Neural cell (in vitro differentiated cells): ENCODE measurements at regions not wholly inside any gene's neighbourhood (a gene's known extent, or its start where the extent isn't known, plus 50 kb on each side); places are given as distances from the start of the nearest gene placed in this dataset.

Experiments
- H2AFZ ChIP-seq: fragments of 200-600, 300-800 bp; sonication (generic), shearing (Covaris generic); 2 replicates; pipeline ENCODE4 v1.6.0; 2014; ENCODE audit warnings: low read depth, mild to moderate bottlenecking, antibody characterized with exemption, low read length, moderate library complexity
- H3F3A ChIP-seq: fragments of 200-600 bp; shearing (Covaris generic); 2 replicates; pipeline ENCODE4 v1.6.1; 2016; ENCODE audit warnings: mild to moderate bottlenecking, moderate library complexity, mixed read lengths, antibody characterized with exemption, low read length; ENCODE audit not compliant: insufficient read depth, poor library complexity, severe bottlenecking
- H3K27ac ChIP-seq: fragments of 200-600, 300-800 bp; sonication (generic), shearing (Covaris generic); 2 replicates; pipeline ENCODE4 v1.5.1; 2014; ENCODE audit warnings: mild to moderate bottlenecking, low read length, moderate library complexity
- H3K27me3 ChIP-seq: fragments of 300-800, 200-600 bp; sonication (generic), shearing (Covaris generic); 2 replicates; pipeline ENCODE4 v1.6.0; 2014; ENCODE audit warnings: mild to moderate bottlenecking, low read depth, low read length, moderate library complexity; ENCODE audit not compliant: insufficient read depth
- H3K36me3 ChIP-seq: fragments of 300-800, 200-600 bp; sonication (generic), shearing (Covaris generic); 2 replicates; pipeline ENCODE4 v1.5.1; 2014; ENCODE audit warnings: mild to moderate bottlenecking, antibody characterized with exemption, low read length, moderate library complexity; ENCODE audit not compliant: insufficient read depth
- H3K4me2 ChIP-seq: fragments of 300-800, 200-600 bp; sonication (generic), shearing (Covaris generic); 2 replicates; pipeline ENCODE4 v1.6.0; 2014; ENCODE audit warnings: mild to moderate bottlenecking, low read length
- H3K4me3 ChIP-seq: fragments of 300-800, 200-600 bp; sonication (generic), shearing (Covaris generic); 2 replicates; pipeline ENCODE4 v1.5.1; 2014; ENCODE audit warnings: mild to moderate bottlenecking, low read length, moderate library complexity
- H3K79me2 ChIP-seq: fragments of 200-600 bp; shearing (Covaris generic); replicated peaks from 2 replicates; pipeline ENCODE4 v1.6.0; 2014; ENCODE audit warnings: mild to moderate bottlenecking, low read length, moderate library complexity; ENCODE audit not compliant: insufficient read depth
- H3K9ac ChIP-seq: fragments of 300-800, 200-600 bp; sonication (generic), shearing (Covaris generic); 2 replicates; pipeline ENCODE4 v1.6.1; 2016; ENCODE audit warnings: mild to moderate bottlenecking, low read length, mixed read lengths
- H3K9me2 ChIP-seq: fragments of 200-600 bp; shearing (Covaris generic); 2 replicates; pipeline ENCODE4 v1.6.1; 2016; ENCODE audit warnings: mild to moderate bottlenecking, low read length, mixed read lengths; ENCODE audit not compliant: insufficient read depth
- H3K9me3 ChIP-seq: fragments of 200-600, 300-800 bp; sonication (generic), shearing (Covaris generic); 2 replicates; pipeline ENCODE4 v1.6.1; 2016; ENCODE audit warnings: mild to moderate bottlenecking, mixed run types, low read length, moderate library complexity, mixed read lengths
- H4K20me1 ChIP-seq: fragments of 200-600 bp; shearing (Covaris generic); 2 replicates; pipeline ENCODE4 v1.6.1; 2016; ENCODE audit warnings: mild to moderate bottlenecking, mixed run types; ENCODE audit not compliant: insufficient read depth
- EP300 ChIP-seq: fragments of 450-650 bp; conservative IDR thresholded peaks from 2 replicates; pipeline ENCODE4 v1.6.1; 2014; ENCODE audit warnings: antibody characterized with exemption, mild to moderate bottlenecking, moderate library complexity; ENCODE audit not compliant: poor library complexity, severe bottlenecking
- EZH2 ChIP-seq: fragments of 200-600, 300-800 bp; shearing (Covaris generic), sonication (generic); IDR thresholded peaks from 2 replicates; pipeline ENCODE4 v1.6.1; 2014; ENCODE audit warnings: antibody characterized with exemption, low read length, borderline replicate concordance, mild to moderate bottlenecking; ENCODE audit not compliant: insufficient read depth, poor library complexity, severe bottlenecking
- MXI1 ChIP-seq: fragments of 450-650 bp; conservative IDR thresholded peaks from 2 replicates; pipeline ENCODE4 v1.6.1; 2014; ENCODE audit warnings: antibody characterized with exemption, mild to moderate bottlenecking; ENCODE audit not compliant: poor library complexity, severe bottlenecking
- POLR2AphosphoS5 ChIP-seq: IDR thresholded peaks from 2 replicates; pipeline ENCODE4 v1.6.1; 2012
- RAD21 ChIP-seq: fragments of 450-650 bp; conservative IDR thresholded peaks from 2 replicates; pipeline ENCODE4 v1.6.1; 2014; ENCODE audit warnings: antibody characterized with exemption, mild to moderate bottlenecking, moderate library complexity
- SMC3 ChIP-seq: fragments of 450-650 bp; conservative IDR thresholded peaks from 2 replicates; pipeline ENCODE4 v1.6.1; 2014; ENCODE audit warnings: antibody characterized with exemption, mild to moderate bottlenecking, moderate library complexity; ENCODE audit not compliant: poor library complexity
- TAF1 ChIP-seq: IDR thresholded peaks from 2 replicates; pipeline ENCODE4 v1.6.1; 2012; ENCODE audit warnings: low read depth
- TF ChIP-seq, protein P1 (sequence below): fragments of 450-650 bp; IDR thresholded peaks from 2 replicates; pipeline ENCODE4 v1.5.1; 2014; ENCODE audit warnings: antibody characterized with exemption, mild to moderate bottlenecking, moderate library complexity; ENCODE audit not compliant: poor library complexity, severe bottlenecking
- TF ChIP-seq, protein P2 (sequence below): IDR thresholded peaks from 2 replicates; pipeline ENCODE4 v1.6.1; 2012; ENCODE audit warnings: borderline replicate concordance

DNA sequence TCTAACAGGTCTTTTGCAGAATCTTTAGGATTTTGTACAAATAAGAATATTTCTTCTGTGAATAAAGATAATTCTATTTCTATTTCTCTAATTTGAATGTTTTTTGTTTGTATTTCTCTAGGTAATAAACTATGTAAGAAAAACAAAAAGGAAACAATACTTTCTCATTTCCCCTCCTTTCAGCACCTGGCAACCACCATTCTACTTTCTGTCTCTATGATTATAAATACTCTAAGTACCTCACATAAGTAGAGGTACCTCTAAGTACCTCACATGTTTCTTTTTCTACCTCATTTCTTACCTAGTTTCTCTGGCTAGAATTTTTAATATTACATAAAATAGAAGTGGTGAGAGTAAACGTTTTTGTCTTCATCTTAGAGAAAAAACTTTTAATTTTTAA is 550.0 kb downstream of the EPHA5 start:
- no peak overlapping the region for H3K4me2 ChIP-seq
- H3K79me2 ChIP-seq, result no peaks in the 10 kb centered on the region
- H3K27ac ChIP-seq, result no peak overlapping the region
- no peak overlapping the region for H2AFZ ChIP-seq
- H3K9ac ChIP-seq, result no peak overlapping the region
- no peaks in the 10 kb centered on the region for H3F3A ChIP-seq
- no peak overlapping the region for H3K4me3 ChIP-seq
- no peaks in the 10 kb centered on the region for H3K27me3 ChIP-seq
- no peaks in the 10 kb centered on the region for H3K36me3 ChIP-seq
- no peak for TF ChIP-seq MXI1
- TF ChIP-seq TAF1, result no peak
- no peak for TF ChIP-seq RAD21
- TF ChIP-seq EZH2, result no peak
- TF ChIP-seq SMC3, result no peak
- no peak for TF ChIP-seq POLR2AphosphoS5
- TF ChIP-seq, protein P1, sequence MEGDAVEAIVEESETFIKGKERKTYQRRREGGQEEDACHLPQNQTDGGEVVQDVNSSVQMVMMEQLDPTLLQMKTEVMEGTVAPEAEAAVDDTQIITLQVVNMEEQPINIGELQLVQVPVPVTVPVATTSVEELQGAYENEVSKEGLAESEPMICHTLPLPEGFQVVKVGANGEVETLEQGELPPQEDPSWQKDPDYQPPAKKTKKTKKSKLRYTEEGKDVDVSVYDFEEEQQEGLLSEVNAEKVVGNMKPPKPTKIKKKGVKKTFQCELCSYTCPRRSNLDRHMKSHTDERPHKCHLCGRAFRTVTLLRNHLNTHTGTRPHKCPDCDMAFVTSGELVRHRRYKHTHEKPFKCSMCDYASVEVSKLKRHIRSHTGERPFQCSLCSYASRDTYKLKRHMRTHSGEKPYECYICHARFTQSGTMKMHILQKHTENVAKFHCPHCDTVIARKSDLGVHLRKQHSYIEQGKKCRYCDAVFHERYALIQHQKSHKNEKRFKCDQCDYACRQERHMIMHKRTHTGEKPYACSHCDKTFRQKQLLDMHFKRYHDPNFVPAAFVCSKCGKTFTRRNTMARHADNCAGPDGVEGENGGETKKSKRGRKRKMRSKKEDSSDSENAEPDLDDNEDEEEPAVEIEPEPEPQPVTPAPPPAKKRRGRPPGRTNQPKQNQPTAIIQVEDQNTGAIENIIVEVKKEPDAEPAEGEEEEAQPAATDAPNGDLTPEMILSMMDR, result no peak
- TF ChIP-seq, protein P2, sequence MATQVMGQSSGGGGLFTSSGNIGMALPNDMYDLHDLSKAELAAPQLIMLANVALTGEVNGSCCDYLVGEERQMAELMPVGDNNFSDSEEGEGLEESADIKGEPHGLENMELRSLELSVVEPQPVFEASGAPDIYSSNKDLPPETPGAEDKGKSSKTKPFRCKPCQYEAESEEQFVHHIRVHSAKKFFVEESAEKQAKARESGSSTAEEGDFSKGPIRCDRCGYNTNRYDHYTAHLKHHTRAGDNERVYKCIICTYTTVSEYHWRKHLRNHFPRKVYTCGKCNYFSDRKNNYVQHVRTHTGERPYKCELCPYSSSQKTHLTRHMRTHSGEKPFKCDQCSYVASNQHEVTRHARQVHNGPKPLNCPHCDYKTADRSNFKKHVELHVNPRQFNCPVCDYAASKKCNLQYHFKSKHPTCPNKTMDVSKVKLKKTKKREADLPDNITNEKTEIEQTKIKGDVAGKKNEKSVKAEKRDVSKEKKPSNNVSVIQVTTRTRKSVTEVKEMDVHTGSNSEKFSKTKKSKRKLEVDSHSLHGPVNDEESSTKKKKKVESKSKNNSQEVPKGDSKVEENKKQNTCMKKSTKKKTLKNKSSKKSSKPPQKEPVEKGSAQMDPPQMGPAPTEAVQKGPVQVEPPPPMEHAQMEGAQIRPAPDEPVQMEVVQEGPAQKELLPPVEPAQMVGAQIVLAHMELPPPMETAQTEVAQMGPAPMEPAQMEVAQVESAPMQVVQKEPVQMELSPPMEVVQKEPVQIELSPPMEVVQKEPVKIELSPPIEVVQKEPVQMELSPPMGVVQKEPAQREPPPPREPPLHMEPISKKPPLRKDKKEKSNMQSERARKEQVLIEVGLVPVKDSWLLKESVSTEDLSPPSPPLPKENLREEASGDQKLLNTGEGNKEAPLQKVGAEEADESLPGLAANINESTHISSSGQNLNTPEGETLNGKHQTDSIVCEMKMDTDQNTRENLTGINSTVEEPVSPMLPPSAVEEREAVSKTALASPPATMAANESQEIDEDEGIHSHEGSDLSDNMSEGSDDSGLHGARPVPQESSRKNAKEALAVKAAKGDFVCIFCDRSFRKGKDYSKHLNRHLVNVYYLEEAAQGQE, result no peak
- TF ChIP-seq EP300, result no peak
- H4K20me1 ChIP-seq, result no peaks in the 10 kb centered on the region
- H3K9me2 ChIP-seq, result no peaks in the 10 kb centered on the region
- H3K9me3 ChIP-seq, result no peaks in the 10 kb centered on the region

DNA sequence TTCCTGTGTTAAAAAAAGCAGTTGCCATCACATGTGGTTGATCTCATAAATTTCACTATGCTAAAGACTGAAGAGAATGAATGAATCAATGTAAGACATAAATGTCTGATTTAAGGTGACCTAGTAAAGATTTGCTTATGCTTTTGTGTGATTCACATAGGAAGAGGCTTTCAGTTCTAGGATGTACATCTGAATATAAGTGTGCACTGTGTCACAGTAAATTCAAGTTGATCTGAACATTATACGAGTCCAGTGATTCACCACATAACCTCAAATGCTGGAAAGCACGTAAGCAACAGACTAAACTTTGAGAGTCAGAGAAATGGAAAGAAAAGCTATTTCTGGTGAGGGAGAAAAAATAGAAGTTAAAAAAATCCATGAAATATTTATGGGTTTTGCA is 567.9 kb downstream of the EPHA5 start:
- no peaks in the 10 kb centered on the region for H3K79me2 ChIP-seq
- no peak overlapping the region for H3K9ac ChIP-seq
- H3F3A ChIP-seq, result no peaks in the 10 kb centered on the region
- no peaks in the 10 kb centered on the region for H4K20me1 ChIP-seq
- H3K27ac ChIP-seq, result no peak overlapping the region
- no peaks in the 10 kb centered on the region for H3K36me3 ChIP-seq
- no peak overlapping the region for H2AFZ ChIP-seq
- no peaks in the 10 kb centered on the region for H3K9me2 ChIP-seq
- peaks cover 2% of the 10 kb centered on the region for H3K9me3 ChIP-seq
- no peak for TF ChIP-seq TAF1
- H3K27me3 ChIP-seq, result no peaks in the 10 kb centered on the region
- no peak overlapping the region for H3K4me3 ChIP-seq
- H3K4me2 ChIP-seq, result no peak overlapping the region

GRCh38 chr4:65096630-65097029 is 573.7 kb downstream of the EPHA5 start:
- Histone ChIP-seq H3K36me3 (no peaks in the 10 kb centered on the region), H3K9ac (no peak overlapping the region), H4K20me1 (no peaks in the 10 kb centered on the region), H3K79me2 (no peaks in the 10 kb centered on the region), H3K9me3 (no peaks in the 10 kb centered on the region), H3K4me3 (no peak overlapping the region), H2AFZ (no peak overlapping the region), H3K9me2 (no peaks in the 10 kb centered on the region), H3K27ac (no peak overlapping the region), H3K4me2 (no peak overlapping the region), H3F3A (no peaks in the 10 kb centered on the region), H3K27me3 (no peaks in the 10 kb centered on the region)
- TF ChIP-seq, protein P2, result no peak
- no peak for TF ChIP-seq TAF1
- TF ChIP-seq POLR2AphosphoS5, result no peak
- TF ChIP-seq EP300, result no peak
- no peak for TF ChIP-seq MXI1
- no peak for TF ChIP-seq SMC3
- no peak for TF ChIP-seq RAD21
- TF ChIP-seq, protein P1, result no peak
- TF ChIP-seq EZH2, result no peak
